Stimulated activated naive CD8-positive, alpha-beta T cell treated with anti-CD3 and anti-CD28 coated beads, Interleukin-15, amount 100 ng/mL, for 72 hours (primary cell): ENCODE measurements at regions not wholly inside any gene's neighbourhood (a gene's known extent, or its start where the extent isn't known, plus 50 kb on each side); places are given as distances from the start of the nearest gene placed in this dataset.

Experiments used
- ATAC-seq: fragments of 150-1000 bp; cut with Tn5 transposase; 2 replicates; pipeline ENCODE4 v1.10.0; 2021; ENCODE audit warnings: mild to moderate bottlenecking, moderate library complexity
- DNase-seq, 2 donors: peaks; one replicate each; pipeline ENCODE4 v3.0.0; 2021 to 2022
- H3K27ac Mint-ChIP-seq, 2 donors: one replicate each; pipeline ENCODE4 v1.8.0; 2022; ENCODE audit warnings: mild to moderate bottlenecking in 2 of 2, mixed read lengths in 2 of 2, moderate library complexity in 2 of 2
- H3K27me3 Mint-ChIP-seq: one replicate; pipeline ENCODE4 v1.8.0; 2022; ENCODE audit warnings: mixed read lengths
- H3K4me1 Mint-ChIP-seq: one replicate; pipeline ENCODE4 v1.8.0; 2022; ENCODE audit warnings: mild to moderate bottlenecking, mixed read lengths
- H3K4me3 Mint-ChIP-seq, 2 donors: one replicate each; pipeline ENCODE4 v1.8.0; 2022; ENCODE audit warnings: mild to moderate bottlenecking in 2 of 2, mixed read lengths in 2 of 2, moderate library complexity in 1 of 2
- H3K9me3 Mint-ChIP-seq, 2 donors: one replicate each; pipeline ENCODE4 v1.8.0; 2022; ENCODE audit warnings: mixed read lengths in 2 of 2

DNA sequence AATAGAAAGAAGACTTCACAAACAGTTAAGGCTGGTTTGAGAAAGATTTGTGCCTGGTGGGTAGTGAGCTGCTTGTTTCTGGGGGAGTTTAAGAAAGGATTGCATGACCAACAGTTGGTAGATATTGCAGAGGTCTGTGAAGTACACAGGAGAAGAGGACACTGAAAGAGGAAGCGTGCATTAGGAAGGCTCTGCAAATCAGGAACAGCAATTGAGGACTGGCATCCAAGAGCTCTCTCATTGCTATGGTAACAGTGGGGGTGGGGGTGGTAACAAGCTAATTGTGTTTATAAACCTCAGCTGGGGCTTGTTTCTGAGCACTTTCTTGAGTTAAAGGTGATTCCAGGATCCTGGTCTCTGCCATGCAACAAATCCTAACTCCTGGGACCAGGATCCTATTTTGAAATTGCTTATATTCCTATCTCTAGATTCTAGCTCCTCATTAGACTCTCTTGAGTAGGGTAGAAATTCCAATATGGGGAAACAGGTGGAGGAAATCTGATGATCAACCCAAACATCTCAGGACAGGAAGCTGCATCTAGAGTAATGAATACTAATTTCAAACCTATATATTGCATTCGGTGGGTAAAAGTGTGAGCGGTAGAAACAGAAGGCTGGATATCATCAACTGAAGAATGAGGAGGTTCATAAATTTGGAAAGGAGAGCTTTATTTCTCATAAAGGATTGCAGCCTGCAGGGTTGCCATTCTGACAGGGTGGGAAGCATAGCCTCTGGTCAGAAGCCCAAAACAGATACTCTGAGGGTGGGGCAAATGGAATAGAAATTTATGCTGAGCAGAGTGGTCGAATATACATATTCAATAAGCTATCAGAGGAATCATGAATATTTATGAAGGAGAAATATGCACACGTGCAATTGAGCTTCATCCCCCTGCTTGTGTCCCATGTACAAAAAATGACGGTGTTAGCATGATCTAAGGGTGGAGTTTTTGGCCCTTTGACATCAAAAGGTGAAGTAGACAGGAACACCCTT lies 79.4 kb downstream of the PTTG1 start:
- Mint-ChIP-seq H3K4me1 (peaks cover 23% of the 10 kb centered on the region), H3K9me3 (no peaks in the 10 kb centered on the region), H3K27me3 (no peaks in the 10 kb centered on the region), H3K4me3 (no peak overlapping the region), H3K27ac (no peak overlapping the region)
- DNase-seq (no peak), ATAC-seq (no peak)

DNA sequence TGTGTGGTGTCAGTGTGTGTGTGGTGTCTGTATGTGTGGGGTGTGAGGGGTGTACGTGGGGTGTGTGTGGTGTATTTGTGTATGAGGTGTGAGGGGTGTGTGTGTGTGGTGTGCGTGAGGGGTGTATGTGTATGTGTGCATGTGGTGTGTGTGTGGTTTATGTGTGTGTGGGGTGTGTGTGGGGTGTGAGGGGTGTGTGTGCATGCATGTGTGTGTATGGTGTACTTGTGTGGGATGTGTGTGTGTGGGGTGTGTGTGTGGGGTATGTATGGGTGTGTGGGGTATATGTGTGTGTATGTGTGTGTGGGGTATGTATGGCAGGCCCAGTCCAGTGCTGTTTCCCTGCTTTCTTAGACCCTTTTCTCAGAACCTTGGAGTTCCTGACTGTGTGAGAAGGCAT lies 83.3 kb downstream of the PTTG1 start:
- Mint-ChIP-seq H3K27ac (peak overlapping the region in 1 of 2 donors; percentile 42), H3K4me3 (no peak overlapping the region), H3K27me3 (no peaks in the 10 kb centered on the region), H3K4me1 (peaks cover 43% of the 10 kb centered on the region), H3K9me3 (no peaks in the 10 kb centered on the region)
- DNase-seq (no peak), ATAC-seq (peak; percentile 24)

DNA sequence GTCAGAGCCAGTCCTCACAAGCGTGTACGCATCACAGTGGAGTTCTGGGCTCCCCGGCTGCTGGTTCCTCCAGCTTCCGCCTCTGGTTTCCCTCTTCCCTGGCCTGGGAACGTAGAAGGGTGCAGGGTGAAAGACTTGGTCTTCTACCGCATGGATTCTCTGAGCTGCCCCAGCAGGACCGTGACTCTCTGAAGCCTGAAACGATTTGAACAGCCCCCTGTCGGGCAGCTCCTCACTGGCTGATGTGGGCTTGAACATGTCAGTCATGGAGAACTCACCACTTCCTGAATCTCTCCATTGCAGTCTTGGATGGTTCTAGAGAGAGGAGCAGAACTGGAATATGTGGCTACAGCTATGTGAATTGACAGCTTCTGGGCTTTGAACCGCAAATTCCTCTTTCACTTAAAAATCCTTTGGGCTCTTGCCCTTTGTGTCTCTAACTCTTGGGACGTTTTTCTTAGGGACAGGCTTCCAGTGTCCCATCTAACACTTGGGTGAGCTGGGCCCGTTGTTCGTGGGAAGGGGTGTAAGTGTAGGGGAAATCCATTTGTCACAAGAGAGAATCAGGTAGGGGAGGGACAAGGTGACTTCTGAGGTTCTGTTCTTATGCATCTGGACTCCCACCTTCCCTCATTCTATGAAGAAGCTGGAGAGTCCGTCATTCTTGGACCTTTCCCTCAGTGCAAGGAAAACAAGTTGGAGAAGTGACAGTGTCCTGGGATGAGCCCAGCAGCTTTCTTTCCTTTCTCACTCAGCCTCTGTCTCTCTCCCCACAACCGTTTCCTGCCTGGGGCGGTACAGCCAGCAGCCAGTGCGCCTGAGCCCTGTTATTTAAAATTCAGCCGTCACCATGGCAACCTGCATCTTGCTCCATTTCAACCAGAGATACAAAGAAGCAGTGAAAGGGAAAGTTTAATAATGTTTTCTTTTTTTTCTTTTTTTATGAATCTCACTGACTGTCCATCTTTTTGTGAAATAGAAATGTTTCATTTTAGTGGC lies 84.7 kb downstream of the PTTG1 start:
- Mint-ChIP-seq H3K4me3 (peak overlapping the region; percentile 65 to 75), H3K27ac (peak overlapping the region; percentile 92 to 98), H3K9me3 (no peaks in the 10 kb centered on the region), H3K4me1 (peaks cover 43% of the 10 kb centered on the region), H3K27me3 (no peaks in the 10 kb centered on the region)
- ATAC-seq (peak; percentile 79), DNase-seq (peak; percentile 52 to 77)

DNA sequence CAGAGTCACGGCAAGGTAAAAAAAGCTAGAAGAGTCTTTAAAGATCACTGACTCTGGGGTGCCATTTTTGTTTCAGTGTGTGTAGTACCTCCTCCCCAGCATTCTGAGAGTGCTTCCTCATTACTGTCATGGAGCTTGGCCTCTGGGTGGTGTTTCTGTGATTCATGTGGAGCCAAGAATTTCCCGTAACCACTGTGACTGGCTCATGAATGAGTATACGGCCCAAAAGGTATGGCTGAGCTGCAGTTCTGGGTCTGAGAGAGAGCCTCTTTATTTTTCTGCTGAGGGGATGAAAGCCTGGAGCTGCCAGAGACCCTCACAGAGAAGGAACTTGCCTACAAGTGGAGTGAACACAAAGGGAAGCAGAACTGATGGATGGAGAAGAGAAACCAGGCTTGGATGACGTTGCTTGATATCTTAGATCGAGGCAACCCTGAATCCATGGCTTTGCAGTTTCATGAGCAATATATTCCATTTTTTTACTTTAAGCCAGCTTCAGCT lies 85.6 kb downstream of the PTTG1 start:
- Mint-ChIP-seq H3K4me3 (peak overlapping the region; percentile 65 to 75), H3K27ac (peak overlapping the region; percentile 92 to 98), H3K27me3 (peaks cover 3% of the 10 kb centered on the region), H3K4me1 (peaks cover 43% of the 10 kb centered on the region), H3K9me3 (no peaks in the 10 kb centered on the region)
- peak; percentile 59 for ATAC-seq
- DNase-seq, result peak in 1 of 2 donors; percentile 30

DNA sequence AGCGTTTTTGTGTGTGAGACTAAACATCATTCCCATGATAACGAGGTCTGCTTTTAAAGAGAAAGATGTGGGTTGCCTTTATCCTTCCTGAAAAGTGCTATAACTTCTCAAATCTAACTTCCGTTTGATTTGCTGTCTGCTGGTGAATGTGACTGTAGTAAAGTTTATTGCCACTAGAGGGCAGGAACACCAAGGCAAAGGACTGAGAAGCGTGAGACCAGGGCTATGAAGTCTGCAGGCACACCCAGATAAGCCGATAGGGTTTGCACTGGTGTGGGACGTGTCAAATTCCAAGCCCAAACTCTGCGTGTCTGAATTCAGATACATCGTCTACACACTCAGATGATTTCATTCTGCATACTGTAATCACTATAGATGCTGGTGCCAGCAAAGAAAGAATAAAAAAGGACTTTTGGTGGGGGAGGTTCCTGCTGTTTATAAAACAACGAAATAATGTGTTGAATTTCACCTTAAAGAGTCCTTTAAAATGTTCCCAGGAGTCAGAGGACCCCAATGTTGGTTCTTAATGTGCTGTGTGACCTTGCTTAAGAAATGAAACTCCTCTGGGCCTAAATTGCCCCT lies 87.2 kb downstream of the PTTG1 start:
- H3K9me3 Mint-ChIP-seq, result no peaks in the 10 kb centered on the region
- H3K4me3 Mint-ChIP-seq, result peak overlapping the region; percentile 30 to 38
- H3K4me1 Mint-ChIP-seq, result peaks cover 43% of the 10 kb centered on the region
- peaks cover 14% of the 10 kb centered on the region for H3K27me3 Mint-ChIP-seq
- DNase-seq, result peak; percentile 62 to 68
- peak; percentile 68 for ATAC-seq
- no peak overlapping the region for H3K27ac Mint-ChIP-seq

DNA sequence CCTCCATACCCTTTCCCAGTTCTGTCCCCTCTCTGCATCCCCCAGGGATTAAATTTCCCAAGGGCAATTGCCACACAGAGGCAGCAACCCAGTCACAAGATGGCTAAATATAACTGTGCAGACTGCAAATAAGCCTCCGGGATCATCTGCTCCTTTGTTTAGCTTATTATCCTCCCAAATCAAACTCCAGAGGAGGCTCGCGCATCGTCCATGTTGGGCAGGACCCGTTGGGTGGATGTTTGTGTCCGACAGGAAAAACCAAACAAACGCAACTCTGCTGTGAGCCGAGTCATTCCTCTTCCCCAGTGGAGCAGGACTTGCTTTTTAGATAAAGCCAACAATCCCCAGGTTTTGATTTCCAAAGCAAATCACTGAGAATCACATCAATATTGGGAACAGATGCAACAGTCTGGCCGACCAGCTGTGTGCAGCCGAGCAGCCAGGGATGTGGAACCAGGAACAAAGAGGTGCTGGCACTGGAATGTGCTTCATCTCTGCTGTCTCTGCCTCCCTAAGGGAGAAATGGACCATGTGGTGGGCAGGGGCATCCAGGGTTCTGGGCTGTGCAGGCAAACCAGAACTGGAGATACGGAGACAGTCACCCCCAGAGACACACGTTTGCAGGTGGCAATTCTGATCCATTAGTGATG lies 89.8 kb downstream of the PTTG1 start:
- Mint-ChIP-seq H3K27me3 (peaks cover 14% of the 10 kb centered on the region), H3K4me1 (peaks cover 27% of the 10 kb centered on the region), H3K4me3 (no peak overlapping the region), H3K27ac (peak overlapping the region in 1 of 2 donors; percentile 19), H3K9me3 (no peaks in the 10 kb centered on the region)
- DNase-seq (no peak), ATAC-seq (no peak)
